Endothelial cell of umbilical vein (primary cell): ENCODE measurements at regions not wholly inside any gene's neighbourhood (a gene's known extent, or its start where the extent isn't known, plus 50 kb on each side); places are given as distances from the start of the nearest gene placed in this dataset.

Source experiments
- BruUV-seq: library from RNA; stranded (reverse); fragments of 400-500 nt; replicated peaks from 2 replicates; lab custom pipeline; 2021; lab: Mats Ljungman, UMichigan
- CTCF ChIA-PET: fragments of 300-600, 350-600 bp; sonication (Branson Sonifier 250); formaldehyde crosslinking; loops from one replicate; lab custom pipeline; 2021; ENCODE audit warnings: antibody characterized with exemption, inconsistent platforms; lab: Charles Lee
- POLR2A ChIA-PET: fragments of 300-600, 350-600 bp; sonication (Branson Sonifier 250); formaldehyde crosslinking; loops from one replicate; lab custom pipeline; 2021; ENCODE audit warnings: antibody characterized with exemption, inconsistent platforms; lab: Charles Lee
- DNase-seq: peaks from one replicate; pipeline ENCODE4 v3.0.0-alpha.2; 2011; ENCODE audit warnings: low read depth, low spot score
- FAIRE-seq: peaks from 2 replicates; lab custom pipeline; 2011; peaks lifted over from hg19 to GRCh38; lab: Jason Lieb, UNC
- H2AFZ ChIP-seq: 2 replicates; pipeline ENCODE4 v1.6.0; 2012; ENCODE audit warnings: low read depth, low read length, control low read depth, inconsistent platforms
- H3K27ac ChIP-seq: 2 replicates; pipeline ENCODE4 v1.5.1; 2011; ENCODE audit warnings: low read depth, mild to moderate bottlenecking, control low read depth, low read length, moderate library complexity; ENCODE audit not compliant: insufficient read depth
- H3K27me3 ChIP-seq, 2 experiments: 2 replicates each; pipeline versions ENCODE4 v1.6.0 to v1.6.1; 2011; ENCODE audit warnings: low read length in 2 of 2, mixed read lengths in 1 of 2; ENCODE audit not compliant: control insufficient read depth in 2 of 2, insufficient read depth in 2 of 2
- H3K36me3 ChIP-seq, 2 experiments: 2 replicates in 1 of 2; 3 replicates in 1 of 2; pipeline ENCODE4 v1.5.1; 2011; ENCODE audit warnings: low read length in 2 of 2, mild to moderate bottlenecking in 1 of 2, moderate library complexity in 1 of 2; ENCODE audit not compliant: control insufficient read depth in 2 of 2, insufficient read depth in 2 of 2; ENCODE audit errors: extremely low read depth in 1 of 2
- H3K4me1 ChIP-seq: 3 replicates; pipeline ENCODE4 v1.5.1; 2011; ENCODE audit warnings: mild to moderate bottlenecking, low read length; ENCODE audit not compliant: control insufficient read depth, insufficient read depth; ENCODE audit errors: extremely low read depth
- H3K4me2 ChIP-seq: 2 replicates; pipeline ENCODE4 v1.6.1; 2011; ENCODE audit warnings: low read length, control low read depth, mixed read lengths; ENCODE audit not compliant: insufficient read depth
- H3K4me3 ChIP-seq, 3 experiments: fragments of 200-600 bp in 1 of 3; sonication (generic), shearing (Covaris generic) in 1 of 3; replicated peaks in 1 of 3; 2 replicates each; pipeline ENCODE4 v1.5.1; 2011 to 2016; ENCODE audit warnings: control low read depth in 3 of 3, low read length in 3 of 3, mild to moderate bottlenecking in 2 of 3, inconsistent platforms in 1 of 3, low read depth in 1 of 3, moderate library complexity in 1 of 3; ENCODE audit not compliant: insufficient read depth in 1 of 3
- H3K79me2 ChIP-seq: 2 replicates; pipeline ENCODE4 v1.6.0; 2012; ENCODE audit warnings: low read length, inconsistent platforms; ENCODE audit not compliant: control insufficient read depth, insufficient read depth
- H3K9ac ChIP-seq: replicated peaks from 2 replicates; pipeline ENCODE3; 2011; ENCODE audit warnings: low read length, control low read depth; ENCODE audit not compliant: insufficient read depth; ENCODE audit errors: extremely low read depth
- H3K9me1 ChIP-seq: replicated peaks from 3 replicates; pipeline ENCODE4 v1.6.0; 2011; ENCODE audit warnings: mild to moderate bottlenecking, low read length; ENCODE audit not compliant: control insufficient read depth, insufficient read depth; ENCODE audit errors: extremely low read depth
- H3K9me3 ChIP-seq: replicated peaks from 2 replicates; pipeline ENCODE4 v1.5.1; 2012; ENCODE audit warnings: low read length, inconsistent platforms; ENCODE audit not compliant: control insufficient read depth, insufficient read depth
- H4K20me1 ChIP-seq: replicated peaks from 2 replicates; pipeline ENCODE3; 2011; ENCODE audit warnings: mild to moderate bottlenecking, low read length; ENCODE audit not compliant: control insufficient read depth, insufficient read depth; ENCODE audit errors: extremely low read depth
- EZH2 ChIP-seq: IDR thresholded peaks from 2 replicates; pipeline ENCODE4 v1.6.1; 2012; ENCODE audit warnings: borderline replicate concordance, low read depth, mild to moderate bottlenecking, moderate library complexity, low read length, inconsistent platforms; ENCODE audit not compliant: severe bottlenecking
- FOS ChIP-seq: IDR thresholded peaks from 2 replicates; pipeline ENCODE4 v1.6.1; 2011; ENCODE audit warnings: mild to moderate bottlenecking, low read length, moderate library complexity, borderline replicate concordance; ENCODE audit not compliant: insufficient read depth
- GATA2 ChIP-seq: IDR thresholded peaks from 2 replicates; pipeline ENCODE4 v1.7.0; 2011; ENCODE audit warnings: low read depth, mild to moderate bottlenecking, moderate library complexity, mixed read lengths, low read length; ENCODE audit not compliant: insufficient read length, insufficient read depth
- JUN ChIP-seq: IDR thresholded peaks from 2 replicates; pipeline ENCODE4 v1.6.1; 2011; ENCODE audit warnings: borderline replicate concordance, low read depth; ENCODE audit not compliant: insufficient read length, insufficient read depth
- MYC ChIP-seq: IDR thresholded peaks from one replicate; pipeline ENCODE4 v1.6.1; 2011; ENCODE audit warnings: mild to moderate bottlenecking, low read depth, low read length
- POLR2A ChIP-seq: IDR thresholded peaks from 2 replicates; pipeline ENCODE4 v1.6.1; 2012; ENCODE audit warnings: low read depth, mild to moderate bottlenecking, control low read depth, low read length
- POLR2AphosphoS5 ChIP-seq: IDR thresholded peaks from 2 replicates; pipeline ENCODE4 v1.6.1; 2012; ENCODE audit warnings: low read depth, mild to moderate bottlenecking, control low read depth, low read length, moderate library complexity; ENCODE audit not compliant: insufficient read depth
- dilution Hi-C: fragments of 300-500 bp; cut with MboI; formaldehyde crosslinking; loops from one replicate; pipeline ENCODE4 v1.15.0; 2019; ENCODE audit warnings: low sequenced_read_pairs; ENCODE audit not compliant: extremely low pct_ligation_motif_present
- intact Hi-C: fragments of 100-400 bp; cut with micrococcal nuclease; formaldehyde crosslinking; loops from one replicate; pipeline ENCODE4 v1.10.0; 2022
- TF ChIP-seq, protein P1 (sequence below), 2 donors: IDR thresholded peaks; 1 replicate in 1 of 2; 2 replicates in 1 of 2; pipeline ENCODE4 v1.5.1; 2011; ENCODE audit warnings: low read length in 2 of 2, mild to moderate bottlenecking in 2 of 2, moderate library complexity in 2 of 2, control low read depth in 1 of 2, inconsistent platforms in 1 of 2, low read depth in 1 of 2; ENCODE audit not compliant: insufficient read depth in 1 of 2; ENCODE audit errors: extremely low read depth in 1 of 2
- TF ChIP-seq, protein P2 (sequence below): IDR thresholded peaks from 2 replicates; pipeline ENCODE4 v1.6.1; 2011; ENCODE audit not compliant: insufficient read depth, insufficient read length

DNA sequence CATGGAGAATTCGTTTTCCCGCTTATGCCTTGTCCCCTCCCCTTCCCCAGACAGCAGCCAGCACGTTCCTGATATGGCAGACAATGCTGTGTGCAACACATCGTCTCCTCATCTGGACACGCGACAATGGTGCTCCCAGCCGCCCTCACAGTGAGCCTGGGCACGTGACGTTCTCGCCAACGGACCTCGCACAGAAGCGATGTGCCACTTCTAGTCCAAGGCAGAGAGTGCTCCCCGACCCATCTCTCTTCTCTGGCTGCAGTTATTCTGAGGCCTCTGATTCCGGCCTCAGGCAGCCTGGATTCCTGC lies 505.4 kb downstream of the EIPR1 start:
- ChIA-PET CTCF (no interaction called here), POLR2A (no interaction called here)
- FAIRE-seq (no peak), DNase-seq (no peak)
- Histone ChIP-seq H4K20me1 (no peaks in the 10 kb centered on the region), H2AFZ (no peak overlapping the region), H3K4me3 (no peak overlapping the region), H3K79me2 (no peaks in the 10 kb centered on the region), H3K4me2 (no peak overlapping the region), H3K9me1 (no peaks in the 10 kb centered on the region), H3K27ac (no peak overlapping the region), H3K27me3 (no peaks in the 10 kb centered on the region), H3K9ac (no peak overlapping the region), H3K36me3 (no peaks in the 10 kb centered on the region), H3K9me3 (peaks cover 6% of the 10 kb centered on the region), H3K4me1 (no peaks in the 10 kb centered on the region)
- TF ChIP-seq POLR2A (no peak), FOS (no peak), GATA2 (no peak), POLR2AphosphoS5 (no peak), EZH2 (no peak), MYC (no peak), JUN (no peak)
- TF ChIP-seq, protein P1, sequence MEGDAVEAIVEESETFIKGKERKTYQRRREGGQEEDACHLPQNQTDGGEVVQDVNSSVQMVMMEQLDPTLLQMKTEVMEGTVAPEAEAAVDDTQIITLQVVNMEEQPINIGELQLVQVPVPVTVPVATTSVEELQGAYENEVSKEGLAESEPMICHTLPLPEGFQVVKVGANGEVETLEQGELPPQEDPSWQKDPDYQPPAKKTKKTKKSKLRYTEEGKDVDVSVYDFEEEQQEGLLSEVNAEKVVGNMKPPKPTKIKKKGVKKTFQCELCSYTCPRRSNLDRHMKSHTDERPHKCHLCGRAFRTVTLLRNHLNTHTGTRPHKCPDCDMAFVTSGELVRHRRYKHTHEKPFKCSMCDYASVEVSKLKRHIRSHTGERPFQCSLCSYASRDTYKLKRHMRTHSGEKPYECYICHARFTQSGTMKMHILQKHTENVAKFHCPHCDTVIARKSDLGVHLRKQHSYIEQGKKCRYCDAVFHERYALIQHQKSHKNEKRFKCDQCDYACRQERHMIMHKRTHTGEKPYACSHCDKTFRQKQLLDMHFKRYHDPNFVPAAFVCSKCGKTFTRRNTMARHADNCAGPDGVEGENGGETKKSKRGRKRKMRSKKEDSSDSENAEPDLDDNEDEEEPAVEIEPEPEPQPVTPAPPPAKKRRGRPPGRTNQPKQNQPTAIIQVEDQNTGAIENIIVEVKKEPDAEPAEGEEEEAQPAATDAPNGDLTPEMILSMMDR (IDR thresholded peaks at IDR 0.05; ENCODE audit: extremely low read depth in 1 of 2, insufficient read depth in 1 of 2, low read depth in 1 of 2, low read length in 2 of 2), result no peak
- TF ChIP-seq, protein P2, sequence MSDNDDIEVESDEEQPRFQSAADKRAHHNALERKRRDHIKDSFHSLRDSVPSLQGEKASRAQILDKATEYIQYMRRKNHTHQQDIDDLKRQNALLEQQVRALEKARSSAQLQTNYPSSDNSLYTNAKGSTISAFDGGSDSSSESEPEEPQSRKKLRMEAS, result no peak
- dilution Hi-C loops (no loop called here), intact Hi-C loops (no loop called here)
- BruUV-seq, result no TSS peak
